Muscle layer of duodenum (tissue), 2 donors: ENCODE measurements at regions not wholly inside any gene's neighbourhood (a gene's known extent, or its start where the extent isn't known, plus 50 kb on each side); places are given as distances from the start of the nearest gene placed in this dataset.
"Not testable (repeated sequence)": the region's sequence is repeated elsewhere in the genome, so short reads cannot be mapped to it uniquely, and the experiment has no call there.

Experiments
- H3K27ac ChIP-seq: one replicate; pipeline ENCODE4 v1.7.0; 2013; ENCODE audit warnings: mild to moderate bottlenecking, low read length
- H3K27me3 ChIP-seq: one replicate; pipeline ENCODE4 v1.7.0; 2013; ENCODE audit warnings: low read depth, mild to moderate bottlenecking, control low read depth, low read length
- H3K36me3 ChIP-seq, 2 donors: one replicate each; pipeline ENCODE4 v1.7.0; 2013; ENCODE audit warnings: low read length in 2 of 2, control low read depth in 1 of 2, mild to moderate bottlenecking in 1 of 2; ENCODE audit not compliant: insufficient read depth in 2 of 2, control insufficient read depth in 1 of 2
- H3K4me1 ChIP-seq, 2 donors: one replicate each; pipeline ENCODE4 v1.7.0; 2013; ENCODE audit warnings: low read length in 2 of 2, mild to moderate bottlenecking in 2 of 2, control low read depth in 1 of 2, moderate library complexity in 1 of 2; ENCODE audit not compliant: insufficient read depth in 2 of 2, control insufficient read depth in 1 of 2
- H3K4me3 ChIP-seq, 2 donors: one replicate each; pipeline ENCODE4 v1.7.0; 2013; ENCODE audit warnings: low read length in 2 of 2, low read depth in 1 of 2, mild to moderate bottlenecking in 1 of 2
- H3K9me3 ChIP-seq, 2 donors: one replicate each; pipeline ENCODE4 v1.7.0; 2013; ENCODE audit warnings: low read length in 2 of 2, control low read depth in 1 of 2, mild to moderate bottlenecking in 1 of 2; ENCODE audit not compliant: control insufficient read depth in 1 of 2
- donor health status: healthy.

DNA sequence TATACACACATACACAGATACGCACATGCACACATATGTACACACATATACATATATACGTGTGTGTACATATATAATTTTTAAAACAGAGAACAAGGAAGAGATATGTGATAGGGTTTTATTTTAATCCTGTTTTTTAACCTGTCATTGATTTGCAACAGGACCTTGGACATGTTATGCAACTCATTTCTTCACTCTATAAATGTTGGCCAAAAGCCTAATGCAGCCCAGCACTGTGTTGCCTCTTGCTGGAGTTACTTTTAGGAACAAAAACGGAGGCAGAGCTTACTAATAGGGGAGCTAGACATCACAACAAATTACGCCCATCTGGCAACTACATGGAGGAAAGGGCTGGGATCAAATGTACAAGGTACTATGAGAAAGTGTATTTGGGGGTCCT lies 179.9 kb upstream of the TAB2 start:
- H3K9me3 ChIP-seq, result no peaks in the 10 kb centered on the region
- no peak overlapping the region for H3K4me3 ChIP-seq
- H3K27ac ChIP-seq, result no peak overlapping the region
- H3K4me1 ChIP-seq, result no peaks in the 10 kb centered on the region
- no peaks in the 10 kb centered on the region for H3K27me3 ChIP-seq
- no peaks in the 10 kb centered on the region for H3K36me3 ChIP-seq

DNA sequence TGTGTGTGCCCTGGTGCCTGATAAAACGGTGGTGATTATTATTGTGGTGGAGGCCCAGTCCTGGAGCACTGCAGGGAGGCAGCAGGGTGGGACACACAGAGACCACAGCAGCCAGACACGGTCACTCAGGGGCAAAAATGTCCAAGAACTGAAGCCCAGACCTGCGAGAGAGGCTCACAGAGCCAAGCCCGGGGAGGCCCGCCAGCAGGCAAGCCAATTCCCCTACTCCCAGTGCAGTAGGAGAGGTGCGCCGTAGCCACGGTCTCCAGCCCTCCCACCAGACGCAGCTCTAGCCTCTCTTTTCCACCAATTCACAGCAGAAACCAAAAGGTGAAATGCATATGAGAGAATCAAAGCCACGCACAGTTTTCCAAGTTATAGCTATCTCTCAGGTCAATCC lies 179.4 kb upstream of the TAB2 start:
- Histone ChIP-seq H3K27ac (no peak overlapping the region), H3K4me3 (no peak overlapping the region), H3K4me1 (no peaks in the 10 kb centered on the region), H3K27me3 (no peaks in the 10 kb centered on the region), H3K9me3 (no peaks in the 10 kb centered on the region), H3K36me3 (no peaks in the 10 kb centered on the region)

GRCh38 chr6:149138699-149139294 lies 178.7 kb upstream of the TAB2 start:
- no peak overlapping the region for H3K27ac ChIP-seq
- no peaks in the 10 kb centered on the region for H3K9me3 ChIP-seq
- no peak overlapping the region for H3K4me3 ChIP-seq
- H3K36me3 ChIP-seq, result no peaks in the 10 kb centered on the region
- H3K27me3 ChIP-seq, result no peaks in the 10 kb centered on the region
- no peaks in the 10 kb centered on the region for H3K4me1 ChIP-seq

DNA sequence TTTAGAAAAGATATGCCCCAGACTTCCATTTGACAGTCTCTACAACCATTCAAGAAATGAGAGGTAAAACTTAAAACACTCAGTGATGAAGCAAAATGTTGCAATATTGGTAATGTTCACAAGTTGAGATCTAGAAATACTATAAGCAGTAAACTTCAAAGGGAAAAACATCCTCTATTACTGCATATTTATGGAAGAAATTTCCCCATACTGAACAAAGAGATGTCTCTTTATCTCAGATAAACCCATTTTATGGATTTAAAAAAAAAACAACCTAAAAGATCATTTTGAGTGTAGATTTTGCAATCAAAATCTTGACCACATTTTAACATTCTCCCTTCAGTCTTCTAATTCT lies 177.8 kb upstream of the TAB2 start:
- Histone ChIP-seq H3K4me1 (no peaks in the 10 kb centered on the region), H3K27ac (no peak overlapping the region), H3K9me3 (no peaks in the 10 kb centered on the region), H3K36me3 (no peaks in the 10 kb centered on the region), H3K27me3 (no peaks in the 10 kb centered on the region), H3K4me3 (no peak overlapping the region)

- Histone ChIP-seq H3K27ac (no peak overlapping the region), H3K36me3 (no peaks in the 10 kb centered on the region), H3K4me1 (no peaks in the 10 kb centered on the region), H3K27me3 (no peaks in the 10 kb centered on the region), H3K9me3 (no peaks in the 10 kb centered on the region), H3K4me3 (no peak overlapping the region)
Measured at GRCh38 chr6:149140137-149140909, 177.2 kb upstream of the TAB2 start.

GRCh38 chr6:149140910-149141290 lies 176.6 kb upstream of the TAB2 start:
- H3K4me1 ChIP-seq, result no peaks in the 10 kb centered on the region
- no peak overlapping the region for H3K27ac ChIP-seq
- H3K36me3 ChIP-seq, result no peaks in the 10 kb centered on the region
- no peaks in the 10 kb centered on the region for H3K27me3 ChIP-seq
- H3K4me3 ChIP-seq, result no peak overlapping the region
- no peaks in the 10 kb centered on the region for H3K9me3 ChIP-seq

DNA sequence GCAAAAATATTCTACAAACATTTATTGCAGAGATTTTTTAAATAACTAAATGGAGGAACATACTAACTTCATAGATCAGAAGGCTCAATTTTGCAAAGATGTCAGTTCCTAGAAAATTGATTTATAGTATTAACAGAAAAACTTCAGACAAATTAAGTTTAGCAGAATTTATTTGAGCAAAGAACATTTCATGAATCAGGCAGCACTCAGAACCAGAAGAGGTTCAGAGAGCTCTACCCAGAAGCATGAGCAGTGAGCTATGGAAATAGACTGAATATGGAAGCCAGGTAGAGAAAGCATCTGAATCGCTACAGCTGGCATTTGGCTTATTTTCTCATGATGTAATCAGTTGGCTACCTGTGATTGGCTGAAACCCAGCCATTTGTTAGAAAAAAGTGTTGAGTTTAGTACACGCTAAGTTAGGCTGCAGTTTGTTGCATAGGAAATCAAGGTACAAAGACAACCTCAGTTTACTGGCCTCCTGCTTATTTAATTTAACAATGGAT lies 174.5 kb upstream of the TAB2 start:
- H3K4me1 ChIP-seq, result peaks cover 0 to 7% of the 10 kb centered on the region in 2 donors
- no peak overlapping the region for H3K4me3 ChIP-seq
- no peaks in the 10 kb centered on the region for H3K27me3 ChIP-seq
- H3K36me3 ChIP-seq, result no peaks in the 10 kb centered on the region
- no peak overlapping the region for H3K27ac ChIP-seq
- H3K9me3 ChIP-seq, result no peaks in the 10 kb centered on the region

GRCh38 chr6:149145800-149146199 lies 171.7 kb upstream of the TAB2 start:
- H3K4me3 ChIP-seq, H3K4me1 ChIP-seq, H3K27me3 ChIP-seq, H3K9me3 ChIP-seq, H3K27ac ChIP-seq, H3K36me3 ChIP-seq: not testable (repeated sequence)

GRCh38 chr6:149147195-149147594 lies 170.3 kb upstream of the TAB2 start:
- H3K4me3 ChIP-seq, result no peak overlapping the region
- no peaks in the 10 kb centered on the region for H3K27me3 ChIP-seq
- H3K4me1 ChIP-seq, result peaks cover 0 to 7% of the 10 kb centered on the region in 2 donors
- no peak overlapping the region for H3K27ac ChIP-seq
- H3K36me3 ChIP-seq, result no peaks in the 10 kb centered on the region
- no peaks in the 10 kb centered on the region for H3K9me3 ChIP-seq

DNA sequence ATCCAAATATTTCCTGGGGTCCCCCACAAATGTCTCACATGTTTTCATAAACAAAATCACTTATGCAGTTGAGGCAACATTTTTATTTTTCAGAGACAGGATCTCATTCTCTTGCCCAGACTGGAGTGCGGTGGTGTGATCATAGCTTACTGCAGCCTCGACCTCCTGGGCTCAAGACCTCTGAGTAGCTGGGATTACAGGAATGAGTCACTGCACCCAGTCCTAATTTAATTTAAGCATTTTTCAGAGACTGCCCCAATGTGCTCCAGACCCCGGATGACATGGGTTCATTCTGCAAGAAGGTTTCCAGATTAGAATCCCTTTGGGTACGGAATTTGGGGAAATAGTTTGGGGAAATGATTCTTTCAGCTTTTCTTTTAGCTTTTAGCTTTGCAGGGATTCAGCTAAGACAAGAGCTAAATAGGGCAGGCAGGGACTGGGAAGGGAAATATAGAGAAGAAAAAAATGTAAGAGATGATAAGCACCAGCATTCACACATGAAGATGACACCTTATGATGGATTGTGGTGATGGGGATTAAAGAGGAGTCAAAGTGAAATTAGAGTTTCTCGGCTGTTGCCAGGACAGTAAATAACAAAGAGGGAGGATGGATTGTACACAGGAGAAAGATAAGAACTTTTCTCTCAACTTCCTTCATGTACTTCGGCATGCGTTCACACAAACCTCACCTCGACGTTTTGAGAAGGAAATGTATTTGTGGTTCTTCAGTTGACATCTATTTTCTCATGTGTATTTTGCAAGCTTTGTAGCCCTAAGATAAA lies 169.4 kb upstream of the TAB2 start:
- Histone ChIP-seq H3K36me3 (no peaks in the 10 kb centered on the region), H3K4me1 (peaks cover 0 to 7% of the 10 kb centered on the region in 2 donors), H3K27me3 (no peaks in the 10 kb centered on the region), H3K27ac (no peak overlapping the region), H3K4me3 (no peak overlapping the region), H3K9me3 (no peaks in the 10 kb centered on the region)

- Histone ChIP-seq H3K9me3 (no peaks in the 10 kb centered on the region), H3K4me3 (no peak overlapping the region), H3K27me3 (no peaks in the 10 kb centered on the region), H3K27ac (no peak overlapping the region), H3K4me1 (peaks cover 0 to 7% of the 10 kb centered on the region in 2 donors), H3K36me3 (no peaks in the 10 kb centered on the region)
Measured at GRCh38 chr6:149149653-149150052, 167.9 kb upstream of the TAB2 start.
